ENCODE measurements at regions not wholly inside any gene's neighbourhood (a gene's known extent, or its start where the extent isn't known, plus 50 kb on each side); places are given as distances from the start of the nearest gene placed in this dataset.

- peaks cover 0 to 4% (median 3%) of the 10 kb centered on the region in 7 donors for H3K9me3 Mint-ChIP-seq
Measured at GRCh38 chr12:19938031-19938430, 430.3 kb upstream of the PDE3A start.

GRCh38 chr12:19938491-19938890, 429.8 kb upstream of the PDE3A start:
- Mint-ChIP-seq H3K27me3 (ENCODE audit: low read depth in 3 of 3) (peaks cover 0 to 1% (median 0%) of the 10 kb centered on the region in 3 donors), H3K27ac (no peak overlapping the region), H3K4me3 (no peak overlapping the region), H3K9me3 (peaks cover 0 to 4% (median 3%) of the 10 kb centered on the region in 7 donors), H3K4me1 (no peaks in the 10 kb centered on the region), H3K36me3 (no peaks in the 10 kb centered on the region)
- WGBS (ENCODE audit: insufficient coverage): no CpG with 5 or more reads among the region's 1 CpG
- Histone ChIP-seq H3K36me3 (replicated peaks in 1 of 2; ENCODE audit: control insufficient read depth in 1 of 2, insufficient read depth in 2 of 2, low read length in 2 of 2) (no peaks in the 10 kb centered on the region), H3K27me3 (ENCODE audit: control insufficient read depth in 2 of 2, insufficient read depth in 2 of 2, low read length in 2 of 2) (no peaks in the 10 kb centered on the region), H3K4me2 (replicated peaks; ENCODE audit: extremely low read depth, low read length, poor library complexity, severe bottlenecking) (no peak overlapping the region), H3K4me3 (replicated peaks in 1 of 3; ENCODE audit: low read depth in 2 of 3, low read length in 3 of 3) (no peak overlapping the region), H3K4me1 (ENCODE audit: control insufficient read depth in 1 of 2, insufficient read depth in 2 of 2, low read length in 2 of 2) (no peaks in the 10 kb centered on the region), H2AFZ (ENCODE audit: insufficient read depth, low read depth, low read length, poor library complexity, severe bottlenecking) (no peak overlapping the region), H3K9ac (ENCODE audit: insufficient read depth, low read length, poor library complexity, severe bottlenecking) (no peak overlapping the region), H3K27ac (ENCODE audit: low read depth in 1 of 2, low read length in 2 of 2) (no peak overlapping the region), H4K20me1 (ENCODE audit: insufficient read depth, low read length) (no peaks in the 10 kb centered on the region), H3K9me3 (replicated peaks in 1 of 2; ENCODE audit: control insufficient read depth in 1 of 2, insufficient read depth in 1 of 2, low read length in 2 of 2) (peaks cover 0 to 3% of the 10 kb centered on the region in 2 donors), H3K79me2 (ENCODE audit: insufficient read depth, low read length) (no peaks in the 10 kb centered on the region)
- DNase-seq: no peak
- intact Hi-C loops (cut with micrococcal nuclease): no loop called here
- TF ChIP-seq CTCF (IDR thresholded peaks at IDR 0.05): no peak

More at GRCh38 chr12:19938031-19938430, 430.3 kb upstream of the PDE3A start:
- intact Hi-C loops (cut with micrococcal nuclease): no loop called here
- H3K4me3 ChIP-seq (replicated peaks in 1 of 3; ENCODE audit: low read depth in 2 of 3, low read length in 3 of 3): no peak overlapping the region
- H3K79me2 ChIP-seq (ENCODE audit: insufficient read depth, low read length): no peaks in the 10 kb centered on the region
- Mint-ChIP-seq H3K4me3 (no peak overlapping the region), H3K27ac (no peak overlapping the region), H3K4me1 (no peaks in the 10 kb centered on the region), H3K36me3 (no peaks in the 10 kb centered on the region), H3K27me3 (ENCODE audit: low read depth in 3 of 3) (peaks cover 0 to 1% (median 0%) of the 10 kb centered on the region in 3 donors)
- WGBS (ENCODE audit: insufficient coverage): 100% methylated on average over 2 of the region's 2 CpGs
- H3K4me2 ChIP-seq (replicated peaks; ENCODE audit: extremely low read depth, low read length, poor library complexity, severe bottlenecking): no peak overlapping the region
- H3K27ac ChIP-seq (ENCODE audit: low read depth in 1 of 2, low read length in 2 of 2): no peak overlapping the region
- H2AFZ ChIP-seq (ENCODE audit: insufficient read depth, low read depth, low read length, poor library complexity, severe bottlenecking): no peak overlapping the region
- H4K20me1 ChIP-seq (ENCODE audit: insufficient read depth, low read length): no peaks in the 10 kb centered on the region
- no peaks in the 10 kb centered on the region for H3K27me3 ChIP-seq (ENCODE audit: control insufficient read depth in 2 of 2, insufficient read depth in 2 of 2, low read length in 2 of 2)
- peaks cover 0 to 3% of the 10 kb centered on the region in 2 donors for H3K9me3 ChIP-seq (replicated peaks in 1 of 2; ENCODE audit: control insufficient read depth in 1 of 2, insufficient read depth in 1 of 2, low read length in 2 of 2)
- TF ChIP-seq CTCF (IDR thresholded peaks at IDR 0.05): no peak
- no peak overlapping the region for H3K9ac ChIP-seq (ENCODE audit: insufficient read depth, low read length, poor library complexity, severe bottlenecking)
- no peaks in the 10 kb centered on the region for H3K4me1 ChIP-seq (ENCODE audit: control insufficient read depth in 1 of 2, insufficient read depth in 2 of 2, low read length in 2 of 2)
- H3K36me3 ChIP-seq (replicated peaks in 1 of 2; ENCODE audit: control insufficient read depth in 1 of 2, insufficient read depth in 2 of 2, low read length in 2 of 2): no peaks in the 10 kb centered on the region
- no peak for DNase-seq
